IPS DF 6.9 (cell line): ENCODE measurements at regions not wholly inside any gene's neighbourhood (a gene's known extent, or its start where the extent isn't known, plus 50 kb on each side); places are given as distances from the start of the nearest gene placed in this dataset.
A peak's percentile ranks its signal among the peaks of the same experiment; 100 is the strongest.

Experiments
- DNase-seq: peaks from one replicate; pipeline ENCODE4 v3.0.0-alpha.2; 2013; ENCODE audit warnings: low read depth, low spot score
- H3K27ac ChIP-seq: one replicate; pipeline ENCODE4 v1.5.1; 2013; ENCODE audit warnings: low read length, control low read depth
- H3K27me3 ChIP-seq: 2 replicates; pipeline ENCODE4 v1.6.1; 2013; ENCODE audit warnings: mild to moderate bottlenecking, low read length; ENCODE audit not compliant: control insufficient read depth, insufficient read depth
- H3K36me3 ChIP-seq: 2 replicates; pipeline ENCODE4 v1.6.1; 2013; ENCODE audit warnings: low read length; ENCODE audit not compliant: control insufficient read depth, insufficient read depth
- H3K4me1 ChIP-seq: 2 replicates; pipeline ENCODE4 v1.6.1; 2013; ENCODE audit warnings: low read length; ENCODE audit not compliant: control insufficient read depth, insufficient read depth
- H3K4me3 ChIP-seq: 2 replicates; pipeline ENCODE4 v1.5.1; 2013; ENCODE audit warnings: mild to moderate bottlenecking, low read length
- H3K9me3 ChIP-seq: 2 replicates; pipeline ENCODE4 v1.6.1; 2013; ENCODE audit warnings: low read length, inconsistent platforms; ENCODE audit not compliant: control insufficient read depth, insufficient read depth
- WGBS: extraction: QIAGEN DNeasy Blood & Tissue Kit; methylation state at CpG from one replicate; pipeline ENCODE4 v1.1.7; 2013; ENCODE audit warnings: mixed read lengths, missing lambda C conversion rate; ENCODE audit not compliant: insufficient read length, insufficient coverage; 5-methylcytosine and 5-hydroxymethylcytosine counted together

DNA sequence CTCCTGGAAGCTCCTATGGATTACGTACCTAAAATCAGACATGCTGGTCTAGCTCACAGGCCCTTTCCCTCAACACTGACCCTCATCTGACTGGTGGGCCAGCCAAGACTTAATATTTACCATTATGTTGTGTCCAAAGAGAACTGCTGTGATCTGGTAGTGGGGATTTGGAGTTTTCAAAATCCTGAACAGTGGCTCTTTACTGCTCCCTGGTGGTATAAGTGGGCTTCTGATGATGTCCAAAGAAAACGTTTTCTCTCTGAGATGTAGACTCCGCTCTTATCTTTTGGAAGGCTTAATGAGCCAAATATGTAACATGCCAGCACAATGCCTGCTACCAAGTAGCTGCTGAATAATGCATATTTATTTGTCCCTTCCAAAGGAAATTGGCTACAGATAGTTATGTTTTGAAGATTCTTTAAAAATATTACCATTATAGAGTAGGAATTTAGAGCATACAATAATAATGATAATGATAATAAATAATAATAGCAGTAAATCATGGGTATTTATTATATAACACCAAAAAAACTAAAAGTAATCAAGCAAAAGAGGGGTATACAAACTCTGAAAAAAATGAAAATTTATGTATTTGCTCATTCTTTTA is 406.6 kb upstream of the TNC start:
- Histone ChIP-seq H3K27me3 (no peaks in the 10 kb centered on the region), H3K36me3 (peaks cover 5% of the 10 kb centered on the region; the same call in 1 of the 2 replicates), H3K4me1 (no peaks in the 10 kb centered on the region), H3K9me3 (no peaks in the 10 kb centered on the region), H3K4me3 (no peak overlapping the region), H3K27ac (no peak overlapping the region)
- WGBS, result no CpG with 5 or more reads among the region's 3 CpGs
- DNase-seq, result peak; percentile 29

DNA sequence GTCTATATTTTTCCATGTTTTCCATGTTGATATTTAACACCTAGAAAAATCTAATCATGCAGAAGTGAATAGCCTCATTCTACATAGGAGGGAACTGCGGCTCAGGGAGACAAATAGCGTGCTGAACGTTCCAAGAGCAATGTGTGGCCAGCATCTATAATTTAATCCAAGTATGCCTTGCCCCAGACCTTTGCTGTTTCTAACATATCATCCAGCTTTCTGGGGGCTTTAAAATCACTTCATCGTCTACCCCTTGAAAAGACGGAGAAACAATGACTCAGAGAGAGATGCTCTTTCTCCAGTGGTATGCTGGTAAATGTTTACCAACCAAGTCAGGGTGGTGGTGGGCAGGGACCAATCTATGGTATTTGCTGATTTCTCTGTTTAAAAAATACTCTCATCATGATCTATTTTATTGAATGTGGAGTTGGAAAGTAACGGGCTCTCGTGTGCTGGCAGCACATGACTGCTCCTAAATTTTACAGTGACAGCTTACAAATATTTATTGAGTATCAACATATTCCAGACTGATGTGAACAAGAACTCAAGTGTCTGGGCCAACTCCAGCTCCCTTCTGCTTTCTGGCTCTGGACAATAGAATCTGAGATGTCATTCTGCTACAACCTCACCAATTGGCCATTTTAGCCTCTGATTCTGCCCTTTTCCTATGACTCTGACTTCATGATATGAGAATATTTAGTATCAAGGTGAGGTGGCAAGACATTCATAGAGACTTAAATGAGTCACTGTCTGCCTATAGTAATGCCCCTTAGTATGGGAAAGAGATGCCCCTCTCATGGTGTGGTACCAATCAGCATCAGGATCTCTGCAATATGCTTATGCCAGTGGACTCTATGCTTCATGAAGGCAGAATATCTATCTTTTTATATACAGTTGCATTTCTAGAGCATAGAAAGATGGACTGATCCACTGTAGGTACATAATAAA is 407.4 kb upstream of the TNC start:
- WGBS, result no CpG with 5 or more reads among the region's 7 CpGs
- no peak overlapping the region for H3K27ac ChIP-seq
- H3K4me3 ChIP-seq, result no peak overlapping the region
- H3K36me3 ChIP-seq, result peaks cover 5% of the 10 kb centered on the region; the same call in 1 of the 2 replicates
- no peaks in the 10 kb centered on the region for H3K27me3 ChIP-seq
- no peaks in the 10 kb centered on the region for H3K4me1 ChIP-seq
- no peak for DNase-seq
- H3K9me3 ChIP-seq, result no peaks in the 10 kb centered on the region

DNA sequence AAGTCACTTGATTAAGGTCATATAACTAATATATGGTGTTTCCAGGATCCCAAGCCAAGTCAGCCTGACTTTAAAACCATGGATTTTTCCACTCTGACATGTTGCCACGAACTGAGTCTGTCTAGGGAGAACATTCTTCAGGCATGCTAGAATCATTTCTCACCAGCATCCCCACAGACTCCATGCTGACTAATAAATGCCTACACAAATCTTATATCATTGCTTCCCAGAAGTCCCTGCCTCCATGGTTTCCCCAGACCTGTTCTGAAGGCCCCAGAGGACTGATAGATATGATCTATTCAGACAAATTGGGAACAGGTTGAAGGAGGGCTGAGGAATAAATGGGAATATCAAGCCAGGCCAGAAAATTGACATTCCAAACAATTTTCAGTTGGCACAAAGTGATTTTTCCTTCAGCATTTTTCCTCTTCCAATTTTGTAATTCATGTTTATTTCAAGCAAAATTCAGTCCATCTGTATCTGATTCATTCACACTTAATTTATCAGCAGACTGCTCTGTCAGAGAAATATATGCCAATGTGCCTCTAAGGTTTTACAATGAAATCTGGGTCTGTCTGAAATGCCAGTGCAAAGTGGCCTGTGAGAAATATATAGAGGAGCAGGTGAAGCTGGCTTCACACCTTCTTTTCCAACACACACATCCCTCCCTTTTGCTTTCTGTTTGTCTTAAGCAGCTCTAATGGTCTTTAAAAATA is 413.6 kb upstream of the TNC start:
- Histone ChIP-seq H3K4me3 (no peak overlapping the region), H3K9me3 (no peaks in the 10 kb centered on the region), H3K27me3 (no peaks in the 10 kb centered on the region), H3K27ac (no peak overlapping the region), H3K36me3 (no peaks in the 10 kb centered on the region), H3K4me1 (no peaks in the 10 kb centered on the region)
- DNase-seq, result no peak
- WGBS, result no CpG with 5 or more reads among the region's 1 CpG

DNA sequence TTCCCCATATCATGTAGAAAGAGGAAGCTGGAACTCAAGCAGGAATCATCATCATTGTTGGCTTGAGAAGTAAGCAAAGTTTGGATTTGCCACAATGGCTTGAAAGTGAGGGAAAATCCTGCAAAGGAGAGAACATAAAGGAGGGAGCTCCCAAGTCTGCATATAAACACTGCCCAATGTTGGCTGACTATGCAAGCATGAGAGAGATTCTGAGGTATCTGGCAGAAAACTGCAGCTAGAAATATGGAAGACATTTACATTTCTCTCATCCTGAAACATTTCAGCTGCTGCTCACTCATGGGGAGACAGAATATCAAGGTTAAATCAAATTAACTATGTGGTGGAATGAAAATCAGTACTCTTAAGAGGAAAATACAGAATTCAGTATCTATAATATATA is 415.6 kb upstream of the TNC start:
- H3K4me3 ChIP-seq, result no peak overlapping the region
- no peak for DNase-seq
- no peak overlapping the region for H3K27ac ChIP-seq
- H3K4me1 ChIP-seq, result no peaks in the 10 kb centered on the region
- no peaks in the 10 kb centered on the region for H3K27me3 ChIP-seq
- H3K9me3 ChIP-seq, result no peaks in the 10 kb centered on the region
- no peaks in the 10 kb centered on the region for H3K36me3 ChIP-seq

DNA sequence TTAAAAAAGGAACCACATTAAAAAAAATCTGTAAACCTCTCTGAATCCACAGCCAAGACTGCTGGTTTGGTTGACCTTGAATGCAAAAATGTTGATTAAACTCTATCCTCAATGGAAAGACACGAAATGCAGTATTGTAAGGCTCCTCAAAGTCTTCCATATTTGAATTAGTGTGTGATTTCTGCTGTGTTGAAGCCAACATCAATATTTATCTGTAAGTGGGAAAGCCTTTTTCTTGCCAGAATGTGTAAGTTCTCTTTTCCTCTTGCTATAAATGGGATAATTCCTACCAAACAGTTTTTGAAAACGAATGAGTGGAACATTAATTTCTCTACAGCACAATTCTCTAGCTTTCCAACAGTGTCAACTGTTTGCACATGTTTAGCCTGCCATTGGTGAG is 422.1 kb upstream of the TNC start:
- no peak overlapping the region for H3K4me3 ChIP-seq
- no peak for DNase-seq
- no peaks in the 10 kb centered on the region for H3K9me3 ChIP-seq
- H3K27ac ChIP-seq, result no peak overlapping the region
- H3K27me3 ChIP-seq, result no peaks in the 10 kb centered on the region
- no CpG with 5 or more reads among the region's 2 CpGs for WGBS
- no peaks in the 10 kb centered on the region for H3K36me3 ChIP-seq
- no peaks in the 10 kb centered on the region for H3K4me1 ChIP-seq

DNA sequence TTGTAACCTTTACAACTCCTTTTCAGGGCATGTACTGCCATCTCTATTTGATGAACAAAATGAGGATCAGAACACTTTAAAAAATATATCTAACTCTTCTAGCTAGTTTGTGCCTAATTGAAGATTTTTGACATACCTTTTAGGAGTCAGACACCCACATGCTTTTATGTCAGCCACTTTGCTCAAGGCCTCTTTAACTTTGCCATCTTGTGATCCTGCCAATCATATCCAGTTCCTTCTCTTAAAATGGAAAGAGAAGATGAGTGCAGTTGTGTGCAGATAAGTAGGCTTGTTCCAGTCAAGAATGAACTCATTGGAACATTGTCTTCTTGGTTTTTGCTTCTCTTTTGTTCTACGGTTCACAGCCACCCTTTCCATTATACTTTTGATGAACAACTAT is 425.6 kb upstream of the TNC start:
- no peak for DNase-seq
- no peak overlapping the region for H3K27ac ChIP-seq
- no CpG with 5 or more reads among the region's 1 CpG for WGBS

DNA sequence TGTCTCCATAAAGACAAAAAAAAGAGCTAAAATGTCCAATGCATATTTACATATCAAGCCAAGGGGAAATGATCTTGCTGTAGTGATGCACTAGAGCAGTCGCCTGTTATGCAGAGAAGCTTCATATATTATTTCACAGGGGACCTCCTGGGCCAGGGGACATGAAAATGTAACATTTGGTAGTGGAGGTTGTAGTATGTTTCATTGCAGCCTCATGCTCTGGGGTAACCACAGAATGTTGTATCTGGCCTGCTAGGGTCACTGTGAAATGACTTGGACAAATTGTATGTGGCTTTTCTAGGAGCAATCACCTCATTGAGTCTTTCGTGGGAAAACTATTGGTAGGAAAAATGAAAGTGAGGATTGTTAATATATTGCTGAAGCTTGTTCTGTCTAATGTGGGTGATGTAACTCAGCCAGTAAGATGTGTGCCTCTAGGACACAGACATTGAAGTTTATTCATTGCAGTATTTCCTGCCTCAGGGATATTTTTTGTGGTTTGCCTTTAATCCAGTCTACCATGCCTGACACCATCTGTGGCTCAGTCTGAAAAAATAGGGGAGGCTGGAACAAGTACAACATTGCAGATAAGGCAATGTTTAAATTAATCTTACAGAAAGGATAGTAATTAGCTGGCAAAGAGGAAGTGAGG is 430.8 kb upstream of the TNC start:
- H3K36me3 ChIP-seq, result no peaks in the 10 kb centered on the region
- no peaks in the 10 kb centered on the region for H3K9me3 ChIP-seq
- H3K4me1 ChIP-seq, result no peaks in the 10 kb centered on the region; the same call in 1 of the 2 replicates
- no peak overlapping the region for H3K4me3 ChIP-seq
- no peaks in the 10 kb centered on the region for H3K27me3 ChIP-seq
- H3K27ac ChIP-seq, result no peak overlapping the region
- DNase-seq, result no peak
- WGBS, result no CpG with 5 or more reads among the region's 2 CpGs

More for the DNA sequence above, 425.6 kb upstream of the TNC start:
- Histone ChIP-seq H3K36me3 (no peaks in the 10 kb centered on the region), H3K4me1 (no peaks in the 10 kb centered on the region), H3K27me3 (no peaks in the 10 kb centered on the region), H3K9me3 (no peaks in the 10 kb centered on the region), H3K4me3 (no peak overlapping the region)

DNA sequence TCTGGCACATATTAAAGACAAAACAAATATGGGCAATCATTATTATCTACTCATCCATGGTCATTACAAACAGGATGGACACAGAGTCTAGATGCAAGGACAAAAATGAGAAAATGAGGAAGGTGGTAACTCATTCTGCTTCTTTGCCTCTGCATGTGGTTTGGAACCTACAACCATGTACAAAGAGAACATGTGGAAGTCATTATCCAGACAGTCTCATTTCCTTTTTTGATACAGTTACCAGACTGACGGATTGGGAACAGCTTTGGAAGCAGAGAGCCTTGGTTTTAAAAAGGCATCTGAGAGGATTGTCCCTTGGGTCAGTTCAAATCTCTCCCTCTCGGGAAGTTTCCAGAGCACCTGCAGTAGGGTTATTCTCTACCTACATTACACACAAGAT is 433.4 kb upstream of the TNC start:
- no peak overlapping the region for H3K27ac ChIP-seq
- H3K27me3 ChIP-seq, result no peaks in the 10 kb centered on the region
- H3K4me3 ChIP-seq, result no peak overlapping the region
- DNase-seq, result no peak
- H3K36me3 ChIP-seq, result no peaks in the 10 kb centered on the region
- H3K4me1 ChIP-seq, result no peaks in the 10 kb centered on the region; the same call in 1 of the 2 replicates
- H3K9me3 ChIP-seq, result peaks cover 1% of the 10 kb centered on the region
- no CpG with 5 or more reads among the region's 2 CpGs for WGBS

DNA sequence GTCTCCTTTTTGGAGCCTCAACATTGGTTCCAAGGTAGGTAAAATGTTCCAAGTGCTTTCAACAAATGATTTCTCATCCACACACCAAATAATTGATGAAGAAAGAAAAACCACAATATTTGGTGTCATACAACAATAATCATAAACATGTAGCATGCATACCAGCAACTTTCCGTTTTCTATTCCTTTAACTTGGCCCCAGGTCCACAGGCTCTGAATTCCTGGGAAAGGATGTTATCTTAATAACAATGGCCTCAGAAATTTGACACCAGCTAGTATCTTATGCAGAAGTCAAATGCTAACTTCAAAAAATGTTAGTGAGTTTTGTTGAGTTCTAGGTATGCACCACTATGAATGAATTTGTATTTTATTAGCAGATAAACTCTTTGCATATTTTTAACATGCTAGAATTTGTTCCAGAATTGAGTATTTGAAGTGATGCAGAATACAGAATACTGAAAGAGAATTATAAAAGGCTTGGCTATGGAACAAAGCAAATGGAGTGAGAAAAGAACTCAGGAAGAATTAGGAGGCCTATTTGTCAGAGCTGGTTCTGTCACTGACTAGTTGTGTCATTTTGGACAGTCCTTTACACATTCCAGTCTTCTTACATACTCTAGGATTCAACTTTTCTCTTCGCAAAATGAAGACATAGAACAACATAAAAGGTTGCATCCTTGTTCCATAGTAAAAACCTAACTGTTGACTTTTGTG is 435.3 kb upstream of the TNC start:
- H3K4me1 ChIP-seq, result no peaks in the 10 kb centered on the region; the same call in 1 of the 2 replicates
- H3K27ac ChIP-seq, result no peak overlapping the region
- H3K9me3 ChIP-seq, result peaks cover 1% of the 10 kb centered on the region
- H3K36me3 ChIP-seq, result no peaks in the 10 kb centered on the region
- no CpG with 5 or more reads among the region's 2 CpGs for WGBS
- no peak for DNase-seq
- H3K27me3 ChIP-seq, result no peaks in the 10 kb centered on the region
- H3K4me3 ChIP-seq, result no peak overlapping the region

DNA sequence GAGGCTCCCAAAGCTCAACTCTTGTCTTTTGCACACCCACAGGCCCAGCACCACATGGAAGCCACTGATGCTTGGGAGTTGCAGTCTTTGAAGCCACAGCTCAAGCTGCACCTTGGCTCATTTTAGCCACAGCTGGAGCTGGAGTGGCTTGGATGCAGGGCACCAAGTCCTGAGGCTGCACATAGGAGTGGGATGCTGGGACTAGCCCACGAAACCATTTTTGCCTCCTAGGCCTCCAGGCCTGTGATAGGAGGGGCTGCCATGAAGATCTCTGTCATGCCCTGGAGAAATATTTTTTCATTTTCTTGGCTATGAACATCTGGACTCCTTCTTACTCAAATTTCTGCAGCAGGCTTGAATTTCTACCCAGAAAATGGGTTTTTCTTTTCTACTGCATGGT is 438.5 kb upstream of the TNC start:
- Histone ChIP-seq H3K4me1 (no peaks in the 10 kb centered on the region), H3K4me3 (no peak overlapping the region), H3K9me3 (peaks cover 1% of the 10 kb centered on the region), H3K36me3 (no peaks in the 10 kb centered on the region), H3K27ac (no peak overlapping the region), H3K27me3 (no peaks in the 10 kb centered on the region)
- WGBS, result no CpG with 5 or more reads among the region's 1 CpG
- no peak for DNase-seq
